ENCODE measurements at regions not wholly inside any gene's neighbourhood (a gene's known extent, or its start where the extent isn't known, plus 50 kb on each side); places are given as distances from the start of the nearest gene placed in this dataset.

DNA sequence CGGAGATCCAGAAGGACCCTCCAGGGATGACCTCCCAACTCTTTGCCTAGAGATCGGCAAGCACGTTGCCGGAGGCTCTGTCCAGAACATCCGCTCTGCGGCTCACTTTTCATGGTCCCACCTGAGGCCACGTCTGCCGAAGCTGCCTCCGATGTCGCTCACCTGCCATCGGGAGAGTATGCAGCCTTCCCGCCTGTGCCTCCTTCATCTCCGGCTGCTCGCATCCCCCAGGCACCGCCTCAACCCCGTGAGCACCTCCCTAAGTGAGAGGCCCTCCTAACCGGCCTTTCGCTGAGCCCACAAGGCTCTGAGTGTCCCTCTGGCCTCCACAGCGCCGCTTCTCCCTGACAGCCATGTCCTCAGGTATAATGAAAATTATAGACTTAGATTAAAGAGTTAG, 275.1 kb downstream of the EFNB2 start:
- no peak overlapping the region for H3K4me3 ChIP-seq (ENCODE audit: low read depth, low read length)
- DNase-seq (ENCODE audit: low read depth), result no peak
- TF ChIP-seq, protein P1, sequence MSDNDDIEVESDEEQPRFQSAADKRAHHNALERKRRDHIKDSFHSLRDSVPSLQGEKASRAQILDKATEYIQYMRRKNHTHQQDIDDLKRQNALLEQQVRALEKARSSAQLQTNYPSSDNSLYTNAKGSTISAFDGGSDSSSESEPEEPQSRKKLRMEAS (IDR thresholded peaks at IDR 0.05; ENCODE audit: low read depth, low read length), result no peak
- no peak for TF ChIP-seq POLR2A (IDR thresholded peaks at IDR 0.05; ENCODE audit: extremely low read depth, insufficient read length)

DNA sequence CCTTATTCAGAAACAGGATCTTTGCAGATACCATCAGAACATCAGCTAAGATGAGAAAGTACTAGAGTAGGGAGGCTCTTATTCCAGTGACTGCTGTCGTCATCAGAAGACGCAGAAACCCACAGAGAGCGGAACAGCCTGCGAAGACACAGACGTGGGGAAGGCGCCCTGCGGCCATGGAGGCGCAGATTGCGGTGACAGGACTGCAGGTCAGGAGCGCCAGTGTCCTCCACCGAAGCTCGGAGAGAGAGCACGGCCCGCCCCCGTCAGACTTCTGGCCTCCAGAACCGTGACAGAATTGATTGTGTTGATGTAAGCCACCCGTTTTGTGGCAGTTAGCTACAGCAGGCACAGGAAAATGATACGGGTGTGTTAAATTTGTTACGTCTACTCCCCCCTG, 275.5 kb downstream of the EFNB2 start:
- no peak for DNase-seq (ENCODE audit: low read depth)
- no peak overlapping the region for H3K4me3 ChIP-seq (ENCODE audit: low read depth, low read length)
- TF ChIP-seq MYC (IDR thresholded peaks at IDR 0.05; ENCODE audit: low read depth, low read length) (no peak), POLR2A (IDR thresholded peaks at IDR 0.05; ENCODE audit: extremely low read depth, insufficient read length) (no peak)
- TF ChIP-seq, protein P1 (IDR thresholded peaks at IDR 0.05; ENCODE audit: low read depth, low read length), result no peak
- TF ChIP-seq, protein P2, sequence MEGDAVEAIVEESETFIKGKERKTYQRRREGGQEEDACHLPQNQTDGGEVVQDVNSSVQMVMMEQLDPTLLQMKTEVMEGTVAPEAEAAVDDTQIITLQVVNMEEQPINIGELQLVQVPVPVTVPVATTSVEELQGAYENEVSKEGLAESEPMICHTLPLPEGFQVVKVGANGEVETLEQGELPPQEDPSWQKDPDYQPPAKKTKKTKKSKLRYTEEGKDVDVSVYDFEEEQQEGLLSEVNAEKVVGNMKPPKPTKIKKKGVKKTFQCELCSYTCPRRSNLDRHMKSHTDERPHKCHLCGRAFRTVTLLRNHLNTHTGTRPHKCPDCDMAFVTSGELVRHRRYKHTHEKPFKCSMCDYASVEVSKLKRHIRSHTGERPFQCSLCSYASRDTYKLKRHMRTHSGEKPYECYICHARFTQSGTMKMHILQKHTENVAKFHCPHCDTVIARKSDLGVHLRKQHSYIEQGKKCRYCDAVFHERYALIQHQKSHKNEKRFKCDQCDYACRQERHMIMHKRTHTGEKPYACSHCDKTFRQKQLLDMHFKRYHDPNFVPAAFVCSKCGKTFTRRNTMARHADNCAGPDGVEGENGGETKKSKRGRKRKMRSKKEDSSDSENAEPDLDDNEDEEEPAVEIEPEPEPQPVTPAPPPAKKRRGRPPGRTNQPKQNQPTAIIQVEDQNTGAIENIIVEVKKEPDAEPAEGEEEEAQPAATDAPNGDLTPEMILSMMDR (IDR thresholded peaks at IDR 0.05; ENCODE audit: low read depth, low read length), result no peak

DNA sequence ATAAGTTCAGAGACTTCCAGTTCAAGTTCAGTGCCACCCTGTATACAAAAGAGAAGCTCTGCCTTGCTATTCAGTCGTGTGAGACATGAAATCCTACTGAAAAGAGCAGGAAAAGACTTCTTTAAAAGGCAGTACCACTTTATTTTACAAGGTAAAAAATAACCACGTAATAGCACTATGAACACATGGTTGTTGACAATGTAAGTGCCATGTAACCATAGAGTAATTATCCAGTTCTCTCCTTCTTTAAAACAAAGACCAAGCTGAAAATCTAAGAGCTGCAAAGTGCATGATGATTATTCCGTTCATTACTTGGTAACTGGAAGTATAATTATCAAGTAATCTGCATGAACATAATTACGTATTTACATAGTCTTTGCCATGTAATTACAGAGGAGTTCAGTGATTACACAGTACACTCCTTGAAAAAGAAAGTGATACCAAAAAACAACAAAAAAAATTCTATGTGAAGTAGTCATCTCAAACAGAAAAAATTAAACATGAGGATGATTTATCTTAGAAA, 288.7 kb downstream of the EFNB2 start:
- no peak for DNase-seq (ENCODE audit: low read depth)
- TF ChIP-seq MYC (IDR thresholded peaks at IDR 0.05; ENCODE audit: low read depth, low read length), result no peak
- TF ChIP-seq, protein P2 (IDR thresholded peaks at IDR 0.05; ENCODE audit: low read depth, low read length), result no peak
- TF ChIP-seq, protein P1 (IDR thresholded peaks at IDR 0.05; ENCODE audit: low read depth, low read length), result no peak
- no peak for TF ChIP-seq POLR2A (IDR thresholded peaks at IDR 0.05; ENCODE audit: extremely low read depth, insufficient read length)
- H3K4me3 ChIP-seq (ENCODE audit: low read depth, low read length), result no peak overlapping the region

DNA sequence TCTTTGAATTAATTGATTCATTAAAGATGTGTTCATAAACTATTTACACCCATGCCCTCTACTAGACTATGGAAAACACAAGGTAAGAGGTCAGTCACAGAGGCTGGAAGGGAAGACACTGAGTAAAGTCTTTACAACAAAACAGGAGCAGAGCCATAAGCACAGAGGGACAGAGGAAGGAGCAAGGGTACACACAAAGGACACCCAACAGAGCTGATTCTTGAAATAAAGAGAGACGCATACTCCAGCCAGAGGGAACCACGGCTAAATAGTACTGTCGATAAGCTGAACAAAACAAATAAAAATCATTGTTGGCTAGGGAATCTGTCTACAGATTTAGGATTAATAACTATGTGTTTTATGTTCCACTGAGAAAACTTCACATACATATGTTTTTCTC, 289.2 kb downstream of the EFNB2 start:
- no peak overlapping the region for H3K4me3 ChIP-seq (ENCODE audit: low read depth, low read length)
- no peak for DNase-seq (ENCODE audit: low read depth)
- TF ChIP-seq, protein P1 (IDR thresholded peaks at IDR 0.05; ENCODE audit: low read depth, low read length), result no peak
- TF ChIP-seq MYC (IDR thresholded peaks at IDR 0.05; ENCODE audit: low read depth, low read length), result no peak
- TF ChIP-seq, protein P2 (IDR thresholded peaks at IDR 0.05; ENCODE audit: low read depth, low read length), result no peak
- TF ChIP-seq POLR2A (IDR thresholded peaks at IDR 0.05; ENCODE audit: extremely low read depth, insufficient read length), result no peak

DNA sequence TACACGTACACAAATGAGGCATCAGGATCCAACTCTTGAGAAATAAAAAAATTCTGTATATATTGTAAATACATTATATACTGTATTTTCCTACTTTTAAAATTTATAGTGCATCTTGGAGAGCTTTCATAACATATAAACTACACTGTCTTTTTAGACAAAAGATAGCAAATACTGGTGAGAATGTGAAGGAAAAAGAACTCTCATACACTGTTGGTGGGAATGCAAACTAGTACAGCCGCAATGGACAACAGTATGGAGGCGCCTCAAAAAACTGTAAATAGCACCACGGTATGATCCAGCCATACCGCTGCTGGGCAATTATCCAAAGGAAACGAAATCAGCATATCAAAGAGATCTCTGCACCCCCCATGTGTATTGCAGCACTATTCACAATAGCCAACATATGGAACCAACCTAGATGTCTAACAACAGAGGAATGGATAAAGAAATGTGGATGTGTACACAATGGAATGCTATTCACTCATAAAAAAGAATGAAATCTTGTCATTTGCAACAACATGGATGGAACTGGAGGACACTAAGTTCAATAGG, 292.4 kb downstream of the EFNB2 start:
- TF ChIP-seq, protein P2 (IDR thresholded peaks at IDR 0.05; ENCODE audit: low read depth, low read length), result no peak
- TF ChIP-seq POLR2A (IDR thresholded peaks at IDR 0.05; ENCODE audit: extremely low read depth, insufficient read length), result no peak
- TF ChIP-seq, protein P1 (IDR thresholded peaks at IDR 0.05; ENCODE audit: low read depth, low read length), result no peak
- TF ChIP-seq MYC (IDR thresholded peaks at IDR 0.05; ENCODE audit: low read depth, low read length), result no peak
- H3K4me3 ChIP-seq (ENCODE audit: low read depth, low read length), result no peak overlapping the region
- no peak for DNase-seq (ENCODE audit: low read depth)

Data from NB4 (cell line).